Natural killer cell treated with Interleukin-12 subunit alpha and Interleukin-12 subunit beta and Interleukin-15 and Interleukin-18, amount 100 ng/mL, for 72 hours (primary cell): ENCODE measurements at regions not wholly inside any gene's neighbourhood (a gene's known extent, or its start where the extent isn't known, plus 50 kb on each side); places are given as distances from the start of the nearest gene placed in this dataset.

Experiments
- ATAC-seq, 2 donors: fragments of 150-1000 bp; cut with Tn5 transposase in 1 of 2; sonication (Bioruptor Pico), chemical (Tn5 transposase) in 1 of 2; 2 replicates each; pipeline ENCODE4 v1.10.0; 2021
- DNase-seq: peaks from one replicate; pipeline ENCODE4 v3.0.0; 2022; ENCODE audit warnings: low spot score
- H3K27ac Mint-ChIP-seq, 2 donors: 1 replicate in 1 of 2; 2 replicates in 1 of 2; pipeline ENCODE4 v1.8.0; 2022; ENCODE audit warnings: mixed read lengths in 2 of 2, mild to moderate bottlenecking in 1 of 2, moderate library complexity in 1 of 2
- H3K27me3 Mint-ChIP-seq, 2 donors: 1 replicate in 1 of 2; 2 replicates in 1 of 2; pipeline ENCODE4 v1.8.0; 2022; ENCODE audit warnings: mixed read lengths in 2 of 2
- H3K36me3 Mint-ChIP-seq: one replicate; pipeline ENCODE4 v1.8.0; 2022; ENCODE audit warnings: mixed read lengths
- H3K4me1 Mint-ChIP-seq, 2 donors: 1 replicate in 1 of 2; 2 replicates in 1 of 2; pipeline ENCODE4 v1.8.0; 2022; ENCODE audit warnings: low read depth in 2 of 2, mixed read lengths in 2 of 2, mild to moderate bottlenecking in 1 of 2
- H3K4me3 Mint-ChIP-seq: one replicate; pipeline ENCODE4 v1.8.0; 2022; ENCODE audit warnings: mixed read lengths
- H3K9me3 Mint-ChIP-seq: 2 replicates; pipeline ENCODE4 v1.8.0; 2022; ENCODE audit warnings: mixed read lengths

GRCh38 chr12:47553266-47553665 is 152.6 kb downstream of the RPAP3 start:
- Mint-ChIP-seq H3K4me3 (no peak overlapping the region), H3K4me1 (peaks cover 6% of the 10 kb centered on the region in 2 donors), H3K36me3 (peaks cover 9% of the 10 kb centered on the region), H3K9me3 (peaks cover 4% of the 10 kb centered on the region), H3K27ac (no peak overlapping the region), H3K27me3 (peaks cover 7 to 8% of the 10 kb centered on the region in 2 donors)
- DNase-seq (no peak), ATAC-seq (no peak)

DNA sequence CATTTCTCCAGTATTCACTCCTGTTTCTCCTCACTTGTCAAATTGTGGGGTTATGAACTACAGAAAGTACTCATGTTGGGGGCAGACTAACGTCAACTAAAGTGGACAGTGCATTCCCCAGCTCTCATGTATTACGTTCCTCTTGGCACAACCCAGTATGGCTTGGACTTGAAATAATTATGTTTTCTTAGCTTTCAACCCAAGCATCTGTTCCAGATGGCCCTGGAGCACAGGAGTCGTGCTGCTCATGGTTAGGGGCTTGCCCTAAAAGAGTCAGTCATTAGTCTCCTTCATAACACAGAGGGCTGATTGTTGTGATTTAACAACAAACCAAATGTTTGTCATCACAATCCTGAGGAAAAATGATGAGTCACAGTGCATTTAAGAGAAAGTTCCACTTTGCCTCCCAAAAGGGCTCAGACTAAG is 154.4 kb downstream of the RPAP3 start:
- no peak for DNase-seq
- no peak for ATAC-seq
- Mint-ChIP-seq H3K9me3 (peaks cover 4% of the 10 kb centered on the region), H3K27me3 (peaks cover 4% of the 10 kb centered on the region in 2 donors), H3K27ac (no peak overlapping the region), H3K4me1 (peaks cover 9% of the 10 kb centered on the region in 2 donors), H3K36me3 (peaks cover 9% of the 10 kb centered on the region), H3K4me3 (no peak overlapping the region)

- DNase-seq: no peak
- peaks cover 4 to 7% of the 10 kb centered on the region in 2 donors for H3K27me3 Mint-ChIP-seq
- no peak overlapping the region for H3K4me3 Mint-ChIP-seq
- H3K27ac Mint-ChIP-seq: no peak overlapping the region
- ATAC-seq: no peak
- peaks cover 9% of the 10 kb centered on the region for H3K36me3 Mint-ChIP-seq
- peaks cover 10 to 14% of the 10 kb centered on the region in 2 donors for H3K4me1 Mint-ChIP-seq
- H3K9me3 Mint-ChIP-seq: peaks cover 4% of the 10 kb centered on the region
Observed at GRCh38 chr12:47549258-47549657, 156.6 kb downstream of the RPAP3 start.

DNA sequence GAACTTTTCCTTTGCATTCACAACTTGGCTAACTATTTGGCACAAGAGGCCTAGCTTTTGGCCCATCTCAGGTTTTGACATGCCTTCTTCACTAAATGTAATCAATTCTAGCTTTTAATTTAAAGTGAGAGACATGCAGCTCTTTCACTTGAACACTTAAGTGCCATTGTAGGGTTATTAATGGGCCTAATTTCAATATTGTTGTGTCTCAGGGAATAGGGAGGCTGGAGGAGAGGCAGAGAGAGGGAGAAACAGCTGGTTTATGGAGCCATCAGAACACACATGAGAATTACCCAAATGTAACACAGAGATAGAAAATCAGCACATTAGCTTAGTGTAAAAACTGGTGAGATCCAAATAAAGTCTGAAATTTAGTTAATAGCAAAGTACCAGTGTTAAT is 157.4 kb downstream of the RPAP3 start:
- ATAC-seq: no peak
- Mint-ChIP-seq H3K9me3 (peaks cover 4% of the 10 kb centered on the region), H3K4me3 (no peak overlapping the region), H3K36me3 (peaks cover 6% of the 10 kb centered on the region), H3K4me1 (peaks cover 8 to 9% of the 10 kb centered on the region in 2 donors), H3K27me3 (peaks cover 4 to 7% of the 10 kb centered on the region in 2 donors), H3K27ac (no peak overlapping the region)
- no peak for DNase-seq

DNA sequence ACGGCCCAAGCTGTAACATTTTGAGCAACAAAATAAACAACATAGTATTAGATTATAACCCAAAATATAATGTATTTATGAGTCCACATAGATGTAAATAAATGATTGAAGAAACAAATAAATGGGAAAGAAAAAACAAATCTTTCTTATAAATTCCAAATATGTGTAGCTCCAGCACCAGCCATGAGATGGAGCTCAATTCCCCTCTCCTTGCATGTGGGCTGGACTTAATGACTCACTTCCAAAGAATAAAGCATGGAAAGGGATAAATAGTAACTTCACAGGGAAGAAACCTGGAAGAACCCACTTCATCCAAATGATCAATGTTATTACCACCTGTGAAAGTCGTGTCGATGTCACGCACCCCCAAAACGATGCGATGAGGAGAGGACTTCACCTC is 158.8 kb downstream of the RPAP3 start:
- no peak overlapping the region for H3K4me3 Mint-ChIP-seq
- DNase-seq: no peak
- no peaks in the 10 kb centered on the region for H3K9me3 Mint-ChIP-seq
- no peak overlapping the region for H3K27ac Mint-ChIP-seq
- H3K36me3 Mint-ChIP-seq: no peaks in the 10 kb centered on the region
- no peak for ATAC-seq
- peaks cover 8 to 13% of the 10 kb centered on the region in 2 donors for H3K4me1 Mint-ChIP-seq
- peaks cover 4 to 7% of the 10 kb centered on the region in 2 donors for H3K27me3 Mint-ChIP-seq

GRCh38 chr12:47545938-47546609 is 159.8 kb downstream of the RPAP3 start:
- H3K4me3 Mint-ChIP-seq: no peak overlapping the region
- peaks cover 14 to 16% of the 10 kb centered on the region in 2 donors for H3K4me1 Mint-ChIP-seq
- no peak overlapping the region for H3K27ac Mint-ChIP-seq
- peaks cover 4 to 7% of the 10 kb centered on the region in 2 donors for H3K27me3 Mint-ChIP-seq
- H3K9me3 Mint-ChIP-seq: no peaks in the 10 kb centered on the region
- no peak for ATAC-seq
- no peaks in the 10 kb centered on the region for H3K36me3 Mint-ChIP-seq
- DNase-seq: no peak

- ATAC-seq (no peak), DNase-seq (no peak)
- Mint-ChIP-seq H3K27ac (no peak overlapping the region), H3K4me3 (no peak overlapping the region), H3K9me3 (peaks cover 13% of the 10 kb centered on the region), H3K36me3 (peaks cover 22% of the 10 kb centered on the region), H3K27me3 (peaks cover 27 to 56% of the 10 kb centered on the region in 2 donors), H3K4me1 (no peaks in the 10 kb centered on the region)
Observed at GRCh38 chr12:47534695-47535094, 171.1 kb downstream of the RPAP3 start.

- H3K9me3 Mint-ChIP-seq: peaks cover 20% of the 10 kb centered on the region
- H3K4me1 Mint-ChIP-seq: no peaks in the 10 kb centered on the region
- DNase-seq (no peak), ATAC-seq (no peak)
- no peak overlapping the region for H3K4me3 Mint-ChIP-seq
- H3K27me3 Mint-ChIP-seq: peaks cover 33 to 60% of the 10 kb centered on the region in 2 donors
- no peak overlapping the region for H3K27ac Mint-ChIP-seq
- peaks cover 35% of the 10 kb centered on the region for H3K36me3 Mint-ChIP-seq
Observed at GRCh38 chr12:47530050-47530449, 175.8 kb downstream of the RPAP3 start.

DNA sequence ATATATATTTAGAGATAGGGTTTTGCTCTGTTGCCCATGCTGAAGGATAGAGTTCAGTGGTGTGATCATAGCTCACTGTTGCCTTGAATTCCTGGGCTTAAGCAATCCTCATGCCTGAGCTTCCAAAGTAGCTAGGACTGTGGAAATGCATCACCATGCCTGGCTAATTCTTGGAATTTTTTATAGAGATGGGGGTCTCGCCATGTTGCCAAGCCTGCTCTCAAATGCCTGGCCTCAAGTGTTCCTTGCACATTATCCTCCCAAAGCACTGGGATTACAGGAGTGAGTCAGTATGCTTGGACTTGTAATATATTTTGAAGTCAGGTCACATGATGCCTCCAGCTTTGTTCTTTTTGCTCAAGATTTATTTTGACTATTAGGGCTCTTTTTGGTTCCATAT is 178.0 kb downstream of the RPAP3 start:
- Mint-ChIP-seq H3K4me3 (no peak overlapping the region), H3K4me1 (no peaks in the 10 kb centered on the region), H3K9me3 (peaks cover 20% of the 10 kb centered on the region), H3K36me3 (peaks cover 35% of the 10 kb centered on the region), H3K27me3 (peaks cover 37 to 74% of the 10 kb centered on the region in 2 donors), H3K27ac (no peak overlapping the region)
- no peak for ATAC-seq
- DNase-seq: no peak

DNA sequence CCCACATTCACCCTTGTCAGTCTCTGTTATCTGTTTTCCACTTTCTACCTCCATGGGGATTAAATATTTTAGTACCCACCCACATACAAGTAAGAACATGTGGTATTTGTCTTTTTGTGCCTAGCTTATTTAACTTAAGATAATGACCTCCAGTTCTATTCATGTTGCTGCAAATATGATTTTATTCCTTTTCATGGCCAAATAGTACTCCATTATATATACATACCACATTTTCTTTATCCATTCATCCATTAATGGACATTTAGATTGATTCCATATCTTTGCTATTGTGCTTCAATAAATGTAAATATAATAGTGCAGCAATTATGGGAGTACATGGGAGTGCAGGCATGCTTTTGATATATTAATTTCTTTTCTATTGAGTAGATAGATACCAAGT is 185.8 kb downstream of the RPAP3 start:
- peaks cover 7% of the 10 kb centered on the region for H3K36me3 Mint-ChIP-seq
- H3K9me3 Mint-ChIP-seq: peaks cover 14% of the 10 kb centered on the region
- H3K27me3 Mint-ChIP-seq: peaks cover 25 to 47% of the 10 kb centered on the region in 2 donors
- H3K27ac Mint-ChIP-seq: no peak overlapping the region
- no peaks in the 10 kb centered on the region for H3K4me1 Mint-ChIP-seq
- DNase-seq: no peak
- no peak overlapping the region for H3K4me3 Mint-ChIP-seq
- no peak for ATAC-seq

DNA sequence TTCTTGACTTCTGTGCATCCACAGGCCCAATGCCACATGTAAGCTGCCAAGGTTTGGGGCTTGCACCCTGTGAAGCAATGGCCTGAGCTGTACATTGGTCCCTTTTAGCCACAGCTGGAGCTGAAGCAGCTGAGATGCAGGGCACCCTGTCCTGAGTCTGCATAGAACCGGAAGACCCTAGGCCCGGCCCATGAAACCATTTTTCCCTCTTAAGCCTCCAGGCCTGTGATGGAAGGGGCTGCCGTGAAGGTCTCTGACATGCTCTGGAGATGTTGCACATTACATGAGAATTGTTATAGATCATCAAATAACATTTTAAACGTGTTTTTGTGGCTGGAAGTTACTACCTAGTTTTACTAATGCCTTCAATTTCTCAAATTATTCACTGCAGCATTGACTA is 188.7 kb downstream of the RPAP3 start:
- peaks cover 3 to 19% of the 10 kb centered on the region in 2 donors for H3K27me3 Mint-ChIP-seq
- ATAC-seq (no peak), DNase-seq (no peak)
- H3K27ac Mint-ChIP-seq: no peak overlapping the region
- H3K4me1 Mint-ChIP-seq: no peaks in the 10 kb centered on the region
- H3K36me3 Mint-ChIP-seq: peaks cover 17% of the 10 kb centered on the region
- no peak overlapping the region for H3K4me3 Mint-ChIP-seq
- peaks cover 19% of the 10 kb centered on the region for H3K9me3 Mint-ChIP-seq

GRCh38 chr12:47509398-47509851 is 196.4 kb downstream of the RPAP3 start:
- DNase-seq (no peak), ATAC-seq (no peak)
- H3K27me3 Mint-ChIP-seq: peaks cover 14% of the 10 kb centered on the region in 2 donors
- H3K36me3 Mint-ChIP-seq: peaks cover 6% of the 10 kb centered on the region
- no peak overlapping the region for H3K4me3 Mint-ChIP-seq
- no peak overlapping the region for H3K27ac Mint-ChIP-seq
- H3K9me3 Mint-ChIP-seq: peaks cover 9% of the 10 kb centered on the region
- no peaks in the 10 kb centered on the region for H3K4me1 Mint-ChIP-seq

DNA sequence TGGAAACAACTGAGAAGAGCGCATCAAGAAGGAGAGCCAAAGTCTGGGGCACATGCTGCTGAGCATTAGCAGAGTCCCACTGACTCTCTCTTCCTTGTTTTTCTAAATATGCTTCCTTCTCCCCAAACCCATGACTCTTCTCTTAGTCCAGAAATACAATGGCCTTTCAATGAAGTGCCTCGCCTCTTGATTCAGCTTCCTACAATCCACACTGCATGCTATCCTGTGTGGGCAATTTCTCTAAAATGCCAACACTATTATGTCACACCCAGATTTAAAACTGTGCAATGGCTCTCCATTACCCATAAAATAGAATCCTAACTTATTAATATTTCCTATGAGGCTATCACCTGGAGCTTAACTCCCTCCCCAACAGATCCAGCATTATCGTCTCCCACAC is 198.6 kb downstream of the RPAP3 start:
- H3K27ac Mint-ChIP-seq: no peak overlapping the region
- H3K9me3 Mint-ChIP-seq: peaks cover 8% of the 10 kb centered on the region
- no peak for DNase-seq
- no peaks in the 10 kb centered on the region for H3K36me3 Mint-ChIP-seq
- no peak overlapping the region for H3K4me3 Mint-ChIP-seq
- no peak for ATAC-seq
- no peaks in the 10 kb centered on the region for H3K4me1 Mint-ChIP-seq
- peaks cover 14 to 17% of the 10 kb centered on the region in 2 donors for H3K27me3 Mint-ChIP-seq

GRCh38 chr12:47504775-47505446 is 200.9 kb downstream of the RPAP3 start:
- no peaks in the 10 kb centered on the region for H3K4me1 Mint-ChIP-seq
- no peak for ATAC-seq
- peaks cover 20 to 21% of the 10 kb centered on the region in 2 donors for H3K27me3 Mint-ChIP-seq
- no peak overlapping the region for H3K4me3 Mint-ChIP-seq
- peaks cover 13% of the 10 kb centered on the region for H3K9me3 Mint-ChIP-seq
- DNase-seq: no peak
- H3K27ac Mint-ChIP-seq: no peak overlapping the region
- peaks cover 4% of the 10 kb centered on the region for H3K36me3 Mint-ChIP-seq
